HG03558 (cell line): ENCODE measurements at regions not wholly inside any gene's neighbourhood (a gene's known extent, or its start where the extent isn't known, plus 50 kb on each side); places are given as distances from the start of the nearest gene placed in this dataset.
"Not testable (repeated sequence)": the region's sequence is repeated elsewhere in the genome, so short reads cannot be mapped to it uniquely, and the experiment has no call there.

Experiments
- ATAC-seq: cut with Tn5 transposase; IDR thresholded peaks from one replicate; pipeline ENCODE4 v1.9.1; 2021; ENCODE audit warnings: moderate number of reproducible peaks; ENCODE audit not compliant: unreplicated experiment; ENCODE audit errors: extremely low read depth

- ATAC-seq, result no peak
These were observed 133.9 kb downstream of the UTRN start for GRCh38 chr6:144418959-144419545.

- ATAC-seq, result no peak
These were observed 138.0 kb downstream of the UTRN start for GRCh38 chr6:144423167-144423566.

GRCh38 chr6:144429753-144430152 lies 144.6 kb downstream of the UTRN start:
- no peak for ATAC-seq

DNA sequence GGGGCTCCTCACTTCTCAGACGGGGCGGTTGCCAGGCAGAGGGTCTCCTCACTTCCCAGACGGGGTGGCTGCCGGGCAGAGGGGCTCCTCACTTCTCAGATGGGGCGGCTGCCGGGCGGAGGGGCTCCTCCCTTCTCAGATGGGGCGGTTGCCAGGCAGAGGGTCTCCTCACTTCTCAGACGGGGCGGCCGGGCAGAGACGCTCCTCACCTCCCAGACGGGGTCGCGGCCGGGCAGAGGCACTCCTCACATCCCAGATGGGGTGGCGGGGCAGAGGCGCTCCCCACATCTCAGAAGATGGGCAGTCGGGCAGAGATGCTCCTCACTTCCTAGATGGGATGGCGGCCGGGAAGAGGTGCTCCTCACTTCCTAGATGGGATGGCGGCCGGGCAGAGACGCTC lies 148.3 kb downstream of the UTRN start:
- ATAC-seq, result not testable (repeated sequence)

GRCh38 chr6:144434308-144434990 lies 149.3 kb downstream of the UTRN start:
- ATAC-seq, result no peak

GRCh38 chr6:144435602-144436426 lies 150.7 kb downstream of the UTRN start:
- no peak for ATAC-seq

DNA sequence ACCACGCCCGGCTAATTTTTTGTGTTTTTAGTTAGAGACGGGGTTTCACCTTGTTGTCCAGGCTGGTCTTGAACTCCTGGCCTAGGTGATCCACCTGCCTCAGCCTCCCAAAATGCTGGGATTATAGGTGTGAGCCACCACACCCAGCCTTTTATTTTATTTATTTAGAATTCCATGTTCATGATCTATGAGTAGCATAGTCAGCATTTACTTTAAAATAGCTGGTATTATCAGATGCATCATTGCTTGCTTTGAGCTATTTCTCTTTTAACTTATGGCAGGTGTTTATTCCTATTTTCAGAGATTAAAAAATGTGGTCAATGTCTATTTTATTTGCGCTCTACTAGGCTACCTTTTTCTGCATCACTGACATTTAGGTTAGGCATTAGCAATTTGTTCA lies 152.0 kb downstream of the UTRN start:
- no peak for ATAC-seq

DNA sequence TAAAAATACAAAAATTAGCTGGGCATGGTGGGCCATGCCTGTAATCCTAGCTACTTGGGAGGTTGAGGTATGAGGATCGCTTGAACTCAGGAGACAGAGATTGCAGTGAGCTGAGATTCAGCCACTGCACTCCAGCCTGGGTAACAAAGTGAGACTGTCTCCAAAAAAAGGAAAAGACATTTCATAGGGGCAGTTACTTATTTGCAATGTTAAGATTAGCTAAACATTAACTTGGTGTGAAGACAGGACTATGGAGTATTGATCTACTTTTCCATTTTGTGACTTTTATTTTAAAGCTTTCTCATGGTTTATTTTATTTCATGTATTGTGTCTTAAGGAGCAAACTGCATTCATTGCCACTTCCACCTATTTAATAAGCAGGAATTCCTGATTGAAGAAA lies 153.0 kb downstream of the UTRN start:
- no peak for ATAC-seq

DNA sequence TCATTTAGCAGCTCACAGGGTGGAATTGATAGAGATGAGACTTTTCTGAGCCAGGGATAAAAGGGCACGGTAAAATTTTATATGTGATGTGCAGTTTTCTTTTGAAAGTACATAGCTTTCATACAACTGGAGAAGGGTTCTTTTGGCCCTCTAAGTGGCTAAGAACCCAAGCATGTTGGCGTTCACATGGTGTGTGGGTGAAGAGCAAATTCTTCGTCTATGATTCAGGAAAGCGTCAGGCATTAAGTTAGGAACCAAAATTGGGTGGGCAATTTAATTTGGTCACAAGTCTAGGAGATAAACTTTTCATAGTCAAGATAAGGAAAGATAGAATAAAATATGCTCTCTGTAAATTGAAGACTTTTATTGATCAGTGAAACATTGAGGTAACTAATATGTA lies 153.9 kb downstream of the UTRN start:
- no peak for ATAC-seq

GRCh38 chr6:144441801-144442200 lies 156.7 kb downstream of the UTRN start:
- ATAC-seq, result not testable (repeated sequence)

DNA sequence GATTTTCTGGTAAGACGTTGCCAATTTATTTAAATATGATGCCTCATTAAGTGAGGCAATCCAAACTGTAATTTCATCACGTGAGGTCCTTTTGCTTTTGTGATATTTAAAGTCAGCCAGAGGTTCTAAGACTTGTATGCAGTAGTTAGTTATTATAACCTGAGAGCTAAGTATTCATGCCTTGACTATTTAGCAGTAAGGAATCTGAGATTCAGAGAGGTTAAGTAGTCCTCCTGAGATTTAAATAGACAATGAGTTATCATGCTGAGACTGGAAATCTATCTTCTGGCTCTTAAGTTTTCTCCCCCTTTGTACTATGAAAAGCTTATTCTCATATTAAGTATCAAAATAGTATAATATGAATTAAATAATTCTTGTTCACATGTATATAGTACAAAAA lies 158.0 kb downstream of the UTRN start:
- ATAC-seq, result no peak

- ATAC-seq, result no peak
These were observed 162.3 kb downstream of the UTRN start for GRCh38 chr6:144447472-144447871.

GRCh38 chr6:144449218-144449617 lies 164.1 kb downstream of the UTRN start:
- no peak for ATAC-seq

GRCh38 chr6:144449911-144450597 lies 164.9 kb downstream of the UTRN start:
- ATAC-seq, result no peak

- no peak for ATAC-seq
These were observed 175.4 kb downstream of the UTRN start for GRCh38 chr6:144460327-144461095.

- ATAC-seq, result no peak
These were observed 176.9 kb downstream of the UTRN start for GRCh38 chr6:144462058-144462457.

GRCh38 chr6:144466716-144467115 lies 181.6 kb downstream of the UTRN start:
- ATAC-seq, result no peak

- no peak for ATAC-seq
These were observed 182.1 kb downstream of the UTRN start for GRCh38 chr6:144467172-144467762.

DNA sequence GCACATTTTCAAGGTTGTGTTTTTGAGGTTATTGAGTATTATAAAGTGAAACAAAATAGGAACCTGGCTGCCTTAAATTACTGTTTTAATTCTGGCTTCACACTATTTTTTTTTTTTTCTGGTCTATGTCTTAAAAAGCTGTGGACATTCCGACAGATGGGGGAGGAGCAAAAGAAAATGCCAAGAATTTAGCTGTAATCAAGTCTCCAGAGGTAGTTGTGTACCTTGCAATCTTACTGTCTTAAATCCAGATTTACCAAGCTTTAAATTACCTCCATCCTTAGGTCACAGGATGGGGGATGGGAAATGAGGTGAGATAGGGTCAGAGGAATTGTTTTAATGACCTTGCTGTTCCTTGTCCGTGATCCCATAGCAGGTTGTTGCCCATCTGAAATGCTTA lies 182.8 kb downstream of the UTRN start:
- no peak for ATAC-seq

GRCh38 chr6:144468709-144469108 lies 183.6 kb downstream of the UTRN start:
- ATAC-seq, result no peak
